Glutamatergic neuron (in vitro differentiated cells): ENCODE measurements at regions not wholly inside any gene's neighbourhood (a gene's known extent, or its start where the extent isn't known, plus 50 kb on each side); places are given as distances from the start of the nearest gene placed in this dataset.

Experiments used
- DNase-seq: peaks from one replicate; pipeline ENCODE4 v3.0.0; 2022
- H3K27ac Mint-ChIP-seq: one replicate; pipeline ENCODE4 v1.8.0; 2020; ENCODE audit warnings: mild to moderate bottlenecking, mixed read lengths, inconsistent platforms; ENCODE audit not compliant: unreplicated experiment
- H3K27me3 Mint-ChIP-seq: one replicate; pipeline ENCODE4 v1.8.0; 2020; ENCODE audit warnings: mild to moderate bottlenecking, moderate library complexity, mixed read lengths, inconsistent platforms; ENCODE audit not compliant: unreplicated experiment
- H3K36me3 Mint-ChIP-seq: one replicate; pipeline ENCODE4 v1.8.0; 2020; ENCODE audit warnings: mild to moderate bottlenecking, mixed read lengths, inconsistent platforms; ENCODE audit not compliant: unreplicated experiment
- H3K4me1 Mint-ChIP-seq: one replicate; pipeline ENCODE4 v1.8.0; 2020; ENCODE audit warnings: mild to moderate bottlenecking, low read depth, mixed read lengths, inconsistent platforms; ENCODE audit not compliant: unreplicated experiment
- H3K4me3 Mint-ChIP-seq: one replicate; pipeline ENCODE4 v1.8.0; 2020; ENCODE audit warnings: mild to moderate bottlenecking, mixed read lengths, inconsistent platforms; ENCODE audit not compliant: unreplicated experiment
- H3K9me3 Mint-ChIP-seq: one replicate; pipeline ENCODE4 v1.8.0; 2020; ENCODE audit warnings: mild to moderate bottlenecking, moderate library complexity, mixed read lengths, inconsistent platforms; ENCODE audit not compliant: unreplicated experiment
- TF ChIP-seq, protein P1 (sequence below): fragments of 200-600 bp; sonication (generic); IDR thresholded peaks from one replicate; pipeline ENCODE4 v1.5.0; 2021; ENCODE audit not compliant: partially characterized antibody, unreplicated experiment

DNA sequence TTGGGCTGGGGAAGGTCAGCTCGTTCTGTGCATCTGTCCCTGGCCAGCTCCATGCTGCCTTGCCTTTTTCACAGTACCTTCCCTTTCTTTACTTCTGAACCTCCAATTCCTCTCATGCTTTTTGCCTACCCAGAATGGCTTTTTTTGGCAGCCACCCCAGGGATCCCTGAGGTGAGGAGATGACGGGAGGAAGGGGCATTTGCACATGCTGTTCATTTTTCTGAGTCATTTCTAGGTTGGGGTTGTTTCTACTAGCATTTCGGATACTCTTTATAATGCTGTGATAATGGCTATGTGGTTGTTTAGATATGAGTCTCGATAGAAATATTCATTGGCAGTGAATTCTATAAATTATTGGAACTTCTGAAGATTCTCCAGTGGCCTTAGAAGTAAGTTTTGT, 415.1 kb upstream of the FZD8 start:
- no peak for DNase-seq
- Mint-ChIP-seq H3K4me3 (no peak overlapping the region), H3K27ac (no peak overlapping the region), H3K4me1 (no peaks in the 10 kb centered on the region), H3K9me3 (peaks cover 1% of the 10 kb centered on the region), H3K27me3 (no peaks in the 10 kb centered on the region), H3K36me3 (no peaks in the 10 kb centered on the region)
- TF ChIP-seq, protein P1, sequence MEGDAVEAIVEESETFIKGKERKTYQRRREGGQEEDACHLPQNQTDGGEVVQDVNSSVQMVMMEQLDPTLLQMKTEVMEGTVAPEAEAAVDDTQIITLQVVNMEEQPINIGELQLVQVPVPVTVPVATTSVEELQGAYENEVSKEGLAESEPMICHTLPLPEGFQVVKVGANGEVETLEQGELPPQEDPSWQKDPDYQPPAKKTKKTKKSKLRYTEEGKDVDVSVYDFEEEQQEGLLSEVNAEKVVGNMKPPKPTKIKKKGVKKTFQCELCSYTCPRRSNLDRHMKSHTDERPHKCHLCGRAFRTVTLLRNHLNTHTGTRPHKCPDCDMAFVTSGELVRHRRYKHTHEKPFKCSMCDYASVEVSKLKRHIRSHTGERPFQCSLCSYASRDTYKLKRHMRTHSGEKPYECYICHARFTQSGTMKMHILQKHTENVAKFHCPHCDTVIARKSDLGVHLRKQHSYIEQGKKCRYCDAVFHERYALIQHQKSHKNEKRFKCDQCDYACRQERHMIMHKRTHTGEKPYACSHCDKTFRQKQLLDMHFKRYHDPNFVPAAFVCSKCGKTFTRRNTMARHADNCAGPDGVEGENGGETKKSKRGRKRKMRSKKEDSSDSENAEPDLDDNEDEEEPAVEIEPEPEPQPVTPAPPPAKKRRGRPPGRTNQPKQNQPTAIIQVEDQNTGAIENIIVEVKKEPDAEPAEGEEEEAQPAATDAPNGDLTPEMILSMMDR = no peak

DNA sequence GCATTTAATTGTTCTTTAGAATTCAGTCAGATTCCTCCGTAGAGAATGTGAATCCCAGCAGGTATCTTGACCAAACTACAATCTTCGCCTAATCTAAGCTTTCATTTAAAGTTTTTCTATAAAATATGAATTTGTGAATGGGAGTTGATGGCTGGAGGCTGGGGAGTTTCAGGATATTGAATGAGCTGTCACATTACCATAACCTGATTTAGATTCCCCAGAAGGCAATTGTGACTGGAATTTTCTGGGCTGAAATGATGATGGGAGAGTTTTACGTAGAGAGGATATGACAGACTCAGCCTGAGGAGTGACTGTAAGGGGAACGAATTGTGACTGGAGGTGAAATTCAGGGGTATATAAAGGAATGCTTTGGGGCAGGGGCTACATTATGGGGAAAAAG, 411.7 kb upstream of the FZD8 start:
- Mint-ChIP-seq H3K36me3 (no peaks in the 10 kb centered on the region), H3K27me3 (no peaks in the 10 kb centered on the region), H3K4me1 (no peaks in the 10 kb centered on the region), H3K4me3 (no peak overlapping the region), H3K9me3 (peaks cover 3% of the 10 kb centered on the region), H3K27ac (no peak overlapping the region)
- TF ChIP-seq, protein P1 = no peak
- no peak for DNase-seq

DNA sequence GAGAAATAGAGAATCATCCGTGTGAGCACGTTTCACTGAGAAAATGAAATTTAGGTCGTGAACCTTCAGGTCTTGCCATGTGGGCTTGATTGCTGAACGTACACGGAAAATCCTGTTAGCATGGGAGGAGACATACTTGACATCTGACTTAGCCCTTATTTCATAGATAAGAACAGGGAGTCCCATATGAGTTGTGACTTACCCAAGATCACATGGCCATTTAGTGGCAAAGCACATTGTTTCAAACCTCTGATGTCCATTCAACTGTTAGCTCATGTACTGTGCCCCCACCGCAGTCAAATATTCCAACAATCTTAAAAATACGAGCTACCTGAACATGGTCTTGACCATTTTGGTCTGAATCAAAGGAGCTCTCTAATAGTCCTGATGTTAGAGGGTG, 411.2 kb upstream of the FZD8 start:
- H3K27ac Mint-ChIP-seq = no peak overlapping the region
- TF ChIP-seq, protein P1 = no peak
- no peaks in the 10 kb centered on the region for H3K36me3 Mint-ChIP-seq
- DNase-seq = no peak
- no peaks in the 10 kb centered on the region for H3K27me3 Mint-ChIP-seq
- no peaks in the 10 kb centered on the region for H3K4me1 Mint-ChIP-seq
- H3K4me3 Mint-ChIP-seq = no peak overlapping the region
- peaks cover 3% of the 10 kb centered on the region for H3K9me3 Mint-ChIP-seq

DNA sequence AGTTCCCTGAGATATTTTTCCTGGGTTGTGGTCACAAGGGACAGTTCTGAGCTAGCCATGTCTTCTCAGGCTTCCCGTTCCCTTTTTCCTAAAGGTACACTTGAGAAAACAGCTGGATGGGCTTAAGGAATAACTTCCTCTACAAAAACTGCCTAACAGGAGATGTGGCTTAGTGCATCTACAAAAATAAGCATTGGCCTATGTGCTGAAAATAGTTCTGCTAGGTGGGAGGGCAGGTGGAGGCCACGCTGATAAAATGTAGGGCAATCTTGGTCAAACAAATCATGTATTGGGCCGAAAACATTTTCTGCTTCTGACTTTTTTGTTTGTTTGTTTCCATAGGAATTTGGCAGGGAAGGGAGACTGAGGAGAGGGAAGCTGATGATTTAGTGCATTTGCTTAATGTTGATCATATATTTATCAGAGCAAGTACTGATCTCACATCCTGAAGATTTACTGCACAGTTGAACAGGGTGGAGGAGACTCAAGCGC, 409.4 kb upstream of the FZD8 start:
- Mint-ChIP-seq H3K27me3 (peaks cover 2% of the 10 kb centered on the region), H3K4me3 (no peak overlapping the region), H3K27ac (no peak overlapping the region), H3K36me3 (no peaks in the 10 kb centered on the region), H3K9me3 (peaks cover 6% of the 10 kb centered on the region), H3K4me1 (peaks cover 2% of the 10 kb centered on the region)
- TF ChIP-seq, protein P1 = no peak
- DNase-seq = no peak

DNA sequence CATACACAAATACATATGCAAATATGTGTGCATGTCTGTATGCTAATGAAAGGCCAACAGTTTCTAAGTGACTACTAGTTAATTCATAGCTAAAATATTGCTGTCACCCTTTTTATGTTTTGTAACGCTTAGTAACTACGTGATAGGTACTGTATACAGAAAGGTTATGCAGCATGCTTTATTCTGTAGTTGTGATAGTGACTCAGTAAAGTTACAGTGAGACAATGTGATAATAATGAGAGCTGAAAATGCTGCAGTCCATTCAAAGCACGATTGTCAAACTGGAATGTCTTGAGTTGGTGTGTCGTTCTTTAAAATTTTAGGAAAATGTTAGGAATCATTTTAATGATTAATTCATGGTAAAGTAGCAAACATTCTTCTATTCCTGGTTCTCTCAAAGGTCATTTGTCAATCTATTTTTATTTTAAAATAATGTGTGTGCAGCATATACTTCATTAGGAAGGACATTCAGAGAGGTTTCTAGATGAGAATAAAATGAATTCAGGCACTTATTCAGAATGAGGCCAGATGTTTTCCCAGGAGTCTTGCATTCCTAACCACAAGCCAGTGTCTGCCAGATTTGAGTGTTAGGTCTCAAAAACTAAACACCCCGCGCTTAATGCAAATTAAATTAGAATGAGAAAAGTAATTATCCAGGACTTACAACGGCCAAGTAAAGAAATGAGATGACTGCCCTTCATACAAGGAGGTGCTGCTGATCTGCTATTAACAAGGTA, 408.8 kb upstream of the FZD8 start:
- Mint-ChIP-seq H3K4me3 (no peak overlapping the region), H3K27me3 (peaks cover 2% of the 10 kb centered on the region), H3K9me3 (peaks cover 6% of the 10 kb centered on the region), H3K4me1 (peaks cover 2% of the 10 kb centered on the region), H3K36me3 (no peaks in the 10 kb centered on the region), H3K27ac (no peak overlapping the region)
- TF ChIP-seq, protein P1 = no peak
- no peak for DNase-seq
